ENCODE measurements at regions not wholly inside any gene's neighbourhood (a gene's known extent, or its start where the extent isn't known, plus 50 kb on each side); places are given as distances from the start of the nearest gene placed in this dataset.

DNA sequence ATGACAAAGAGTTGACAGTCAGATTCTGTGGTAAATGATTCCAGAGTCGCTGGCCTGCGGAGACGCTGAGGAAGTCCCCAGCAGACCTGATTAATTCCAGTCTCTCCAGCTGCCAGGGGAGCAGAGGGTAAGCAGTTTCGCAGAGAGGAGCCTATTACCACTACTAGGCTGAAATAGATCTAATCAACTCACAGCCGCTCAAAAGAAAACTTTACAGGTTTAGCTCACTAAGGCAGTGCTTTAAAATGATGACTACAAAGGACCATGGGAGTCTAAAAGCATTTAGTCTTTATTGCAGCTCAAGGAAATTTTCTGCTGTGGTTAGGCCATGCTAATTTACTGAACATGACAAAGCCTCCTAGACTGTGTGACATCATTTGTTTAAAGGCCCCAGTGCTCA is 445.6 kb upstream of the POU3F3 start:
- DNase-seq (ENCODE audit: low spot score), result no peak

DNA sequence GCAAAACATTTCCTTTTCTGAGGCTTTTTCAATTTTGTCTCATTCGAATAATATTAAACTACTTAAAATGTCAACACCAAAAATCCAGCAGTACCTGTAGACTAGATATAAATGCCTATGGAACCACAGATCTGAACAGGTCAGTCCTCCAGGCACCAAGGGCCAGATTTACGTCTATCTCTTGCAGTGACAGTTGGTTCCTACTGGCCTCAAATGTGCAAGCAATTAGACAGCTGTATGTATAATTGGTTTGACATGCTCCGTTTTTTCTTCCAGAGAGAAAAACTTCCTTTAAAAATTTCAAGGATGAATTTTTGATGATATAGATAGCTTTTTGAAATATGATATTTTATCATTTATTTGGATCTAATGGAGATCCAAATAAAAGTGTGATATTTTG is 443.8 kb upstream of the POU3F3 start:
- no peak for DNase-seq (ENCODE audit: low spot score)

DNA sequence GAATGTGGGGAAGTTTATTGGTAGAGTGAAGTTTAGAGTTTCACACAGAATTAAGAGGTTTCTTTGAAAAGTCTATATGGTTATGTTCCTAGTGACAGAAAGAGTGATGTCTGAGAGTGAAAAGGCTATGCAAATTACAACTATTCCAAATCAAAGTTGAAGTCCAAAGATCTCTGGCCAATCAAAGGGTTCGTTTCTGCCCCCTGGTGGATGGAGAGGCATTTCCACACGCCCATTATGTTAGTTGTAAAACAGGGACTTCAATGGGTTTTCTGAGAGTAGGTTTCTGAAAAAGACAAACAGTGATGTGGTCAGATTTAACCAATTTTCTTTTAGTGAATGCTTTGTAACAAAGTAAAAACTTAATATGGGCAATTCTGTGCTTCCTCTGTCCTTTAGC is 441.5 kb upstream of the POU3F3 start:
- DNase-seq (ENCODE audit: low spot score), result peak; percentile 33

DNA sequence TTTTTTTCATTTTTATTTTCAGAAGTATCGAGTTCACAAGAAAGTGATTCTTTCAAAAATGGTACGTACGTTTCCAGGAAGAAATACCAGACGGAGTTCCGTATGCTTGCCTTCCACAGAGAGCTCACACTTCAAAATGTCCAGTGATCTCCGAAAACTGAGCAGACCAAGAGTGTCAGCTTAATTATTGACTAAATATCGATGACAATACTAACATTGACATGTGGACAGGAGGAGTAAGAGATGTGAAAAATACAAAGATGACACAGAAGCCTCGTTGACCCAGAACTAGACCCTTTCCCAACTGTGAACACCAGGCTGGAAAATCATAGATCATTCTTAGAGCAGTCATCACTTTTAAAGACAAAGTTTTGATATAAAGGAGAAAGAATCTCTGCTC is 440.0 kb upstream of the POU3F3 start:
- DNase-seq (ENCODE audit: low spot score), result no peak

DNA sequence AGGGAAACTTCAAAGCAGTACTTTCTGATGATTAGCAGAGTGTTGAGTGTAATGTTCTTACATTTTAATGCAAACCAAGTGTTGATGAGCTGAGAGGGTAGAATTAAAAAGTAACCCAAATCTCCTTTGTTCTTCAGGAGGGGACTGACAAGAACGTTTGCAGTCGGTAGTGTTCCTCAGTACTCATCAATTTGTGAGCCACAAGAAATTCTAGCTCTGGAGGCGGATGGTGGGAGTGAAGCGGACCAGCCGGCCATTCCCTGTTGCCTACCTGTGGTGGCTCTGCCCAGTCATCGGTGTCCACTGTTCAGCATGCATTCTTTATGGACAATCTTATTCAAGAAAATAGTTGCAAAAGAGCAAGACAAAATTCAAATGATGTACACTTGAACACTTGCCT is 438.6 kb upstream of the POU3F3 start:
- no peak for DNase-seq (ENCODE audit: low spot score)

DNA sequence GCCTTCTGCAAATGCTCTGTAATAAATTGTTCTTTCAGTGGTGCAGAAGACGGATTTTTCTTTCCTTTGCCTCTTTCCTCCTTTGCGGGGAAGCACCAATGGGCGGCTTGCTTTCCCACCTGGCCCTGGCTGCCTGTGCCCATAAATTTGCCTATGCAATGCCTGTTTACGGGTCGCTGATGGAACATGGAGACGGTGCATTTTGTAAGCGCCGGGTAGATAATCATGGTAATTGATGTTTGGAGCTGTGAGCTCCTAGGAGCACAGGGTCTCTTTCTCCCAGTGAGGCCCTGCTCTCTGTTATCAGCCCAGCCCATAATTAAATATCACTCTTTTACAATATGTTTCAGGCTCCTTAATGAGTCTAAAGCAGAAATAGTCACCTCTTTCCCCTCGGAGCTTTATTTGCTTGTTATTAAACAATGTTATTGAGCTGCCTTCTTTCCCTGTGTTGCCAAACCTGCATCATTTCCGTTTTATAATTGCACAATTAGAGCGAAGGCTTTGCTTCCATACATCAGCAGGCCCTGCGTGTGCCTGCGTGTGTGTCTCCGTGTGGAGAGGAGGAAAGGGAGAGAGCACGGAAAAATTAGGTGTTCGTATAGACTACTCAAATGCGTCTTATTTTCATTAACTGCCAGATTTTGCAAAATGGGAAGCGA is 437.4 kb upstream of the POU3F3 start:
- no peak for DNase-seq (ENCODE audit: low spot score)

DNA sequence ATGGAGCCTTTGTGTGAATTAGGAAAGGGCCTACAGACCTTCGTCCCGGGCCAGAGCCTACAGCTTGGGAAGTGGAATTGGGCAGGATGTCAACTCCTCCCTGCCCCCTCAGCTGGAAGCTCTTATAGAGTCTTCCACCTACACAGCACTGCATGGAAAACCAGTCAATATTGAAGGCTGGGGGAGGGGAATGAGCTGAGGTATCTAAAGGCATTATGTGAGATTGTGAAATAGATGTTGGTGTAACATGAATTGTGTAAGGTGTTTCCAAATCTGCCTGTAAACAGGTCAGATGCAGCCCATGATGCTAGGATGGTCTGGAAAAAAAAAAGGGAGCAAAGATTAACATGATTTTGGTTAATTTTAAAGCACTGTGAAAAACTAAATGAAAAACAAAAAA is 433.5 kb upstream of the POU3F3 start:
- DNase-seq (ENCODE audit: low spot score), result no peak

DNA sequence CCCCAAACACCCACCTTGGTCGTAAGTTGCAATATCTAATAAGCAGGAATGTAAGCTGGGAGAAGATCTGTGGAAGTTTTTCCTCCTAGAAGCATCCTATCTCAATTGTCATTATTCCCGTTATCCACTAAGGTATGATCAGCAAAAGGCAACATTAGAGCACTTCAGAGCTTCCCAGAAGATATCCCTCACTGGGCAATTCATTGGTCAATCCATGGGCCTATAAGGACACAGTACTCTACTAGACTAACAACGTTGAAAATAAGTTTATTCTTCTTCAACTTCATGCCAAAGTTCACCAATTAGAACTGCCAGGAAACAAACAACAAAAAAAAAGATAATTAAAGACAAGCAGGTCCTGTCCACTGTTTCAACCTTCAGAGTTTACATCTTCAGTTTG is 433.0 kb upstream of the POU3F3 start:
- no peak for DNase-seq (ENCODE audit: low spot score)

DNA sequence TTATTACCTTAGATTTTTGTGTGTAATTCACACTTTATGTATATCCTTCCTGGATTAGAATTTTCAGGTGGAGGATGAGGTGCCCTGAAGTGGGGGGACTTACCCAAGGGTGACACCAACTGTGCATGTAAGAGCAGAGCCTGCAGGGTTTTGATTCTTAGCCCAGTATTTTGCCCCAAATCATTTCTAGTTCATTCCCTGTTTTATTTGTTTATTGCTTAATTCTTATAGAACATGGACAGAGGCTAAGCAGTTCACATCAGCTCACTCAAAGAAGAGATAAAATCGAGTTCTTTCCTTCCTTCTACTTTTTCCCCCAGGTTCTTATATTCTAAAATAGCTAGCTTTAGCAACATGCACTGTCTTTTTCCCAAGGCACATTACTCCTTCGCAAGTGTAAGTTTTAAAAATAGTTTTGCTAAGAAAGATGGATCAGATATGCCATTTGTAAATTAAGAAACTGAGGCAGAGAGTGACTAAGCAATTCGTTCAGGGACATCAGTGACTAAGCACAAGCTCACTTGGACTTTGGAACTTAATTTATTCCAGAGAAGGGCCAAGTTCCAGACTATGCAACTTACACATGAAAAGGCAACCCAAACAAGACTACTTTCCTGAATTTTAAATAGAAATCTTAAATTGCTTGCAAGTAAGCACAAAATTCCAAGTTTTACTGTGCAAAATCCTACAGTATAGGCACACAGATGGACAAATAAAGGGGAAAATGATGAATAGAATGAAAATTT is 427.9 kb upstream of the POU3F3 start:
- DNase-seq (ENCODE audit: low spot score), result no peak

DNA sequence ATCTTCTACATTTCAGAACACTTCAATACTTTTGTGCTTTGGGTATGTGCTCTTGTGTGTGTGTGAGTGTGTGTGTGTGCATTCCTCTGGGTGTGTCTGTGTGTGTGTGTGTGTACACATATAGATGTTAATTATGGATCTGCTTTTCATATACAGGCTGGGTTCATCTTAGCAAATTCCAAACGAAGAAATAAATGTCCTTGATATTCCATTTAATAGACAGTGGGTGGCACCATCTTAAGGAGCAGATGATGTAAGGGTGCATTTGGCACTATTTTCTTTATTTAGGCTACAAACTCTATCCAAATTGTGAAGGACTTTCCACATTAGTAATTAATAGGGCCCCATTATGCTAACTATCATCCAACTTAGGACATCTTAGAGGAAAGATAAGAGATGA is 425.8 kb upstream of the POU3F3 start:
- no peak for DNase-seq (ENCODE audit: low spot score)

DNA sequence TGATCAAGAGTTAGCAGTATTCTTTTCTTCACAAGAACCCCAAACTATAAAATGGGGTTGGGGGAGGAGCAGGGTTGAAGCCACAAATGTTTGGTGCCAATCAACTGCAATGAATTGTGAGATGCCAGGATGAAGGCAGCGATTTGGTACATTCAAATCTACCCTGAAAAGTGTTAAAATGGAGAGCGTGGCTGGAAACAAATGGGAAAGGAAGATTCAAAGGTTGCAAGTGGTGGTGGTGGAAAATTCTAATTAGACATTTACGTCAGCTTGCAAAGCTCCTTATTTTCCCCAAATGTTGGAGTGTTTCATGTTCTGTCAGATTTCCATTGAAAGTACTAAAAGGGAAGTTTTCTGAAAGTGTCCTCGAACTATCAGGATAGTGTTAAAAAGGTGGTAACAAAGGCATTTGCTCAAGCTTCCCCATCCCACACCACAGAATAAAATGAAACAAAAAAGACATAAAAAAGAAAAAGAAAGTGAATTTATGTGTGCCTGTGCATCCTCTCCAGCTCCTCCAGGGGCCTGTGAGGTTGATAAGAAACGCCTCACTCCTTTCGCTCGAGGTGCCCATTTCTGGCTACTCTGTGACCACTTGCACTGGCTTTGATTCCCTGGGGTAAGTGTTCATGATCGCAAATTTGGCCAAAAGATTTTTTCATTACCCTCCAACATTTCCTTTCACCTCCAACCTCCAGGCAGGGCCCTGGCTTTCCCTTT is 424.1 kb upstream of the POU3F3 start:
- no peak for DNase-seq (ENCODE audit: low spot score)

DNA sequence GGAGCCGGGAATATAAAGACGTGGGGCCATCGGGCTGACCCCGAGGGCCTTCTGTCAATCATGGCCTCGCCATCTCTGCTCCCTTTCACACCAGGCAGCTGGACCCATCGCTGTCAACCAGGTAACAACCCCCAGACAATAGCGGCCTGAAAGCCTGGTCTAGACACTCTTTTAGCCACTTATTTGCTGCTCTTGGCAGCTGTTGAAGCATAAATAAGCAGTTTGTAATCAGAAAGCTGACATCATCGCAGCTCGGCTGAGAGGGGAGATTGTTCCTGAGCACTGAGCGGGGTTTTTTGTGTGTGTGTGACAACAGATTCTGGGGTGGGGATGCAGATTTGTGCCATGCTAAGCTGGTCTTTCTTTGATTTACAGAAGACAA is 423.6 kb upstream of the POU3F3 start:
- DNase-seq (ENCODE audit: low spot score), result no peak

DNA sequence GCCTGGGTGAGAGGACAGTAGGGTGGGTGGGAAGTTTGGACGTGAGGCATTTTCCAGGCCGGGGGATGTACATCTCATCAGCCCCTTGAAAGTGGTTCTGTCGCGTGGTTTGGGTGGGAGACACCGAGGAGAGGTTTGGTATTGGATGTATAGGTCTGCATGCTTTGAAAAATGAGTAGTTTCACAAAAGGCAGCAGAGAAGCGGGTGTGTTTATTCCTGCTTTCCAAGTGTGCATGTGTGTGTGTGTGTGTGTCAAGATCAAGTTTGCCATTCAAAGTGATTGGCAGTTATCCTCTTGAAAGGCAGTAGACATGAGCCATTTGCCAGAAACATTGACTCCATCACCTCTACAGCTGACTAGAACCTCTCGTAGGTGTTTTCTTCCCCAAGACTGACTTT is 423.1 kb upstream of the POU3F3 start:
- no peak for DNase-seq (ENCODE audit: low spot score)

DNA sequence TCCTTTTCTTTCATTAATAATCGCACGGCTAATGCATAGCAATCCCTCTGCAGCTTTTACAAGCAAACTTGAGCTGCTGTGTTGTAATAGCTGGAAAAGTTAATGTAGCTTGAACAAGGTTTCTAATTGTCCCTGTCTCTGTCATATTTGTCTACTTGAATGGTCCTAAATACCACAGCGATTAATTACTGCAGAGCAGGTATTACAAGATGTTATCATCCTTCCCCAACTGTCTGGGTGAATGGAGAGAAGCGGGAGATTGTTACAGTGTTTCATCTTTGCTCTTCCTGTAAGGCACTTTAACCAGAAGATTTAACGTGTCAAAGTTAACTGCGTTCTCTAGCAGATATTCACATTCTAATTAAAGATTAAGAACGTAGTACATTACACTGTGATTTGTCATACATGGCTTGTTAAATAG is 422.2 kb upstream of the POU3F3 start:
- DNase-seq (ENCODE audit: low spot score), result no peak

DNA sequence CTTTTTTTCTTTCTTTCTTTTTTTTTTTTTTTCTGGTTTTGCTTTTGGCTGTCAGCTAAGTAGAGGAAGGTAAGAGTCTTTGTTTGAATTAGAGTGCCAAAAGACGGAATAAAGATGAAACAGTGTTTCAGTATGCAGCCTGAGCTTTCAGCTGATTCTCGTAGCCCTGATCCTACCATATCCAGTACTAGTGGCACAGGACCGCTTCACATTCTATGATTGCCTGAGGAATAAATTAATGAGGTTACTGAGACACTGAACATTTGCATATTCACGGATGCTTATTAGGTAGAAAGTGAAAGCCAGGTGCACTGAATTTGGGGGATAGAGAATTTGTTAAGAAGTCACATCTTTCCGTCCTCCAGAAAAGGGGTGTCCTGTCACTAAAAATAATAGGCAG is 421.5 kb upstream of the POU3F3 start:
- no peak for DNase-seq (ENCODE audit: low spot score)

DNA sequence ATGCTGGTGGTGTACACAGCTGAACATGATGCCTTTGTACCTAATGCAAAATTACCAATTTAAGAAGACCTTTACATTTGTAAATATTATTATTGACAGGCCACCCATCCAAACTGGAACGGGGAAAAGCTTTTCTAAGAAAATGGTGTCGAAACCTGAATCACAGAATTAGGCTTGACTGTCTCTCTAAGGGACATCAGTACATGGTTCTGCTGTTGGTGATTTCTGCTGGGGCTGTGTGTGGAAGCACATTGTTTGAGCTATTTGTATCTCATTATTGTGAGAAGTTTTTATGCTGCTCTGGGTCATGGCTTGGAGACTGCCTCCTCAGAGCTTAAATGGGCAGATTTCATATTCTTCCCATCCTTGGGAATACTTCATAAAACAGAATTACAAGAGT is 420.9 kb upstream of the POU3F3 start:
- DNase-seq (ENCODE audit: low spot score), result no peak

DNA sequence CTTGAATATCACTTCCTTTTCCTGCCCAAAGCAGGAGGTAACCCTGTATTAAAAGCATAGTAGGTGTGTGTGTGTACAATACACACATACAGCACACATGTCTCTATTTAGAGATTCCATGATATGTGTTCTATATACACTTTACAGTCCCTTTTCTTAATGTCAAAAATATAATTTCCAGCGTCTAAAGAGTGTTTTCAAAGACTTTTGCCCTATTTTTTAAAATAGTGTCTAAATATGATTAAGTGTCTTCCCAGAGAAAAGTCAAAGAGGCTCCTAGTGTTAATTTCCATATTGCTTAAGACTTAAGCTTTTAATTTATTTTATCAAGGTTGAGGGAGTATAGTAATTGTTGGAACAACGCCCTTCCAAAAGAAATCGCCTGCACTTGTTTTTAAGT is 420.3 kb upstream of the POU3F3 start:
- no peak for DNase-seq (ENCODE audit: low spot score)

DNA sequence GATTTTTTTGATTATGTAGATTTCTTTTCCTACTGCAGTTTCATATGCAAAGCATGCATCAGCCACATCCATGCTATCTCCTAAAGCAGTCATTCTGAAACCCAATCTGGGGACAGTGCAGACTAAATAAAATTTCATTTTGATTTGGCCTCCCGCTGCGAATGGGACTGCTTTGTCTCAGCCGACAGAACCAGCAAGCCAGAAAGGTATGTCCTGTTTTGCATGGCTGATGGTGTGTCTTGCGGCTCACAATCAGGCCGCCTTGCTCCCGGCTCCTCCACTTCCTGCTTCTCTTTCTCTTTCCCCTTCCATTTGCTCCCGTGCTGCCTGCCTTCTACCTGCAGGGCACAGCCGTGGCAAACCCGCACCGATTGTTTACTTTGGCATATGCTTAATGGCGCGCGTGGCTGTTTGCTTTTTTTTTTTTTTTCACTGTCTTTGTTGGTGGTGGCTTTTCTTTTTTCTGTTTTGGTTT is 419.6 kb upstream of the POU3F3 start:
- DNase-seq (ENCODE audit: low spot score), result no peak

DNA sequence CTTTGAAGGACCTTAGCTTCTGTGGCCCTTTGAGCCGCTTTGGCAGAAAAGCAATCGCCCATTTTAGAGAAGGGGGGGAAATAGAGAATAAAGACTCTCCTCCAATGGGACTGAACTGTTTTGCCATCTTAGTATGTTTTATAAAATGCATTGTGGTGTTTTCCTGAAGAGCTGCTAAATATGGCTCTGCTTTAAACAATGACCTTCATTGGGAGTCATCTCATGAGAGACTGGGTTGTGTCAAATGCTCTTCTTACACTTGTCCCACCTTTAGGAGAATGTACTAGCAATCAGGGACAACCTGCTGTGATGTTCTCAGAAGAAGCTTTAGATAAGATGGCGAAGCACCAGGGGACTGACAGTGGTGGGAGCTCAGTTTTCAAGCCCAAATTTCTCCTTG is 418.9 kb upstream of the POU3F3 start:
- DNase-seq (ENCODE audit: low spot score), result no peak

DNA sequence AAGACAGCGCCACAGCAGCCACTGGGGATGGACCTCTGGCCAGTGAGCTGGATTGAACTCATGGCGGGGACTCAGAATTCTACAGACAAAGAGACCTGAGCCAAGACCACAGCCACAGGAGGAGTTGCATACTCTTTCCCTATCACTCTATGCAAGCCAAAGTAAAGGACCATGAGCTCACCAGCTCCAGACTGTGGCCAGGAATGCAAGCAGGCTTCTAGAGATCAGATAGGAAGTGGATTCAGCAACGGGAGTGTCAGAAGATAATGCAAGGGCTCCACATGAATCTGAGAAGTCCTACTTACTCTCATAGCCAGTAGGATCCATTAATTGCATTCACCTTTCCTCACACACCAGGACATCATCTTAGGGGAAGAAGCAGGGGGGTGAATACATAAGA is 415.4 kb upstream of the POU3F3 start:
- no peak for DNase-seq (ENCODE audit: low spot score)

DNA sequence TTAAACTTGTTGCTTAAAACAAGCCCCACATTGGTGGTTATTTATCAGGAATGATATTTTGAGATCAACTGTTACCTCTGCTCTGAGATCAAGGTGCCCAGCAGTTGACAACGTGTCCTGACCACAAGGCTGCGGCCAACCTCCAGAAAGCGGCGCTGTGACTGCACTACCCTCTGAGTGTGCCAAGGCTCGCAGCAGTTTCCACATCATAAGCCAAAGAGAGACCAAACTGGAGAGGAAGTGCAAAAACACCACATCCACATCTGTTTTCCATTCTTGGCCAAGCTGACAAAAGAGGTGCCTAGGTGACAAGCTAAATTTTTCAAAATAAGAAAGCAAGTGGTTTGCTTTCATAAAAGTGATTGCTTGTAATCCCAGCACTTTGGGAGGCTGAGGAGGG is 410.8 kb upstream of the POU3F3 start:
- DNase-seq (ENCODE audit: low spot score), result no peak

DNA sequence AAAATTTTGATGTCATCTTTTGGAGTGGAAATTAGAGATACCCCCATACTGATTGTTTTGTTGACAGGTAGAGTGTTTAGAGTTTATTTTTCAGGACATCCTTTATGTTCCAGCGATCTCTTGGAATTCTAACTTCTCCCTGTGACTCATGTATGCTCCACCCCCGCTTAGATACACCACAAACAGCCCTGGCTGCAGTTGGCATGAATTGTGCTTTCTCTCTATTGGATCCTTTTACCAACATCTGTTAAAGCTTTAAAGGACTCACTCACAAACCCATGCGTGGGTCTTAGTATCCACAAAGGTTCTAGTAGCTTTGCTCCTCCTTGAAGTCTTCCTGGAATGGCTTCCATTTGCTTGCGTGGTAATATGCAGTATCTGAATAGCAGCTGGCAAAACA is 409.5 kb upstream of the POU3F3 start:
- DNase-seq (ENCODE audit: low spot score), result no peak

DNA sequence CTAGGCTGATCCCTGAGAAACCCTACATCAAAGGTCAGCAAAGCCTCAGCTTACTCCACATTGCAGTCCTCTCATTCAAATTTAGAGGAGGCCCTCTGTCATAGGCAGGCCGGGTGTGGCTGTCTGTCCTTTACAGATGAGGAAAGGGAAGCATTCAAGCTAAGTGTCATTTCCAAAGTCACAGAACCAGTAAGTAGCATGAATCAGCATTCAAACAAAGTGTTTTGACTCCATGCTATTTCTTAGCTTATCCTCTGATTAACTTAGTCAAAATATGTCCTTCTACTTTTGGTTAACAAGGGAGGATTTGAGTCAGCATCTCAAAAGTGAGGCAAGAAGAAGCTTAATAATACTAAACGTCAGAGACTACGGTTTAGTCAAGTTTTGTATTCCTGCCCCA is 409.0 kb upstream of the POU3F3 start:
- no peak for DNase-seq (ENCODE audit: low spot score)
